DMS 273 (cell line): ENCODE measurements at regions not wholly inside any gene's neighbourhood (a gene's known extent, or its start where the extent isn't known, plus 50 kb on each side); places are given as distances from the start of the nearest gene placed in this dataset.
"Not testable (repeated sequence)": the region's sequence is repeated elsewhere in the genome, so short reads cannot be mapped to it uniquely, and the experiment has no call there.

Source experiments
- DNase-seq: peaks from one replicate; lab custom pipeline; 2025; ENCODE audit not compliant: unreplicated experiment; lab: John Stamatoyannopoulos, UW

DNA sequence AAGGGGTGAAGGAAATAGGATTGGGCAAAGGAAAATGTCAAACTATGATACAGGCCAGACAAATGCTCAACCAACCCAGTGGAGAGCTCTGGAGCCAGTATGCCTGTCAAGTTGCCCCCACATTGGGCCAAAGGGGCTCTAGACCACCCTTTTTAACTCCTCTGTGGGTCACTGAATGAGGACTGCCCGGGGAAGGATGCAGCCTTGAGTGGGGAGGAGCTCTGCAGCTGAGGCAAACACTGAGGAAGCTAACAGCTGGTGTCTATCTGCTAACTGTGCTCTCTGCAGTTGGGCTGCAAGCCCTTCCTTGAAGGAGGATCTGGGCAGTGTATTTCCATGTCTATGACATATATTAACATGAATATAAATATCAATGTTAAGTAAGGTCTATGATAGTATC, 98.4 kb upstream of the PRSS16 start:
- DNase-seq = peak; percentile 34

DNA sequence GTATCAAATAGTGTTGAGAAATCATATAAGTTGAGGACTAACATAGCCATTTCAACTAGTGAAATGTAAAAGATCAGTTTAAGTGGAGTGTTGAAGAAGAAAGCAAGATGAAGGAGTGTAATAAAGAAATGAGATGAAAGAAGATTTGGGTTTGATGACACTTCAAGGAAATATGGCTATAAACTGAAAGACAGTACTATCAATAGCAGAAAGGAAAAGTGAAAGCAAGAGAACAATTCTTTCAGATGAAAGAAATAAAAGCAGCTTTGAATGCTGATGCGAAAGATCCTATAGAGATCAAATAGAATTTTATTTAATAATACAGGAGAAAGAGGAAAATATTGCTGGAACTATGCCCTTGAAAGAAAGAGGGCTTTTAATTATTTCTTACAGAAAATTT, 92.8 kb upstream of the PRSS16 start:
- no peak for DNase-seq

DNA sequence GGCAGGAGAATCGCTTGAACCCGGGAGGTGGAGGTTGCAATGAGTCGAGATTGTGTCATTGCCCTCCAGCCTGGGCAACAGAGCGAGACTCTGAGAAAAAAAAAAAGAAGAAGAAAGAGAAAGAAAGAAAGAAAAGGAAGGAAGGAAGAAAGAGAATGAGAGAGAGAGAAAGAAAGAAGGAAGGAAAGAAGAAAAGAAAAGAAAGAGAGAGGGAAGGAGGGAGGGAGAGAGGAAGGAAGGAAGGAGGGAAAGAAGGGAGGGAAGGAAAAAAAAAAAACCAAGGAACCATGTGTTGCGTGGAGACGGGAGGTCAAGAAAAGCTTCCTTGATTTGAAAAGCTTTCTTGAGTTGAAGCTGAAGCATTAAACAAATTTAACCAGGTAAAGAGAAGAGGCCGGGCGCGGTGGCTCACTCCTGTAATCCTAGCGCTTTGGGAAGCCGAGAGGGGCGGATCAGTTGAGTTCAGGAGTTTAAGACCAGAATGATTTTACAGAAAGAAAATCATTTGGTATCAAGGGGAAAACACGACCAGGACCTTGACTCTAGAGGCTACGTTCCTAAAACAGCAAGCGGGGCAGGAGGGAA, 90.5 kb upstream of the PRSS16 start:
- no peak for DNase-seq

DNA sequence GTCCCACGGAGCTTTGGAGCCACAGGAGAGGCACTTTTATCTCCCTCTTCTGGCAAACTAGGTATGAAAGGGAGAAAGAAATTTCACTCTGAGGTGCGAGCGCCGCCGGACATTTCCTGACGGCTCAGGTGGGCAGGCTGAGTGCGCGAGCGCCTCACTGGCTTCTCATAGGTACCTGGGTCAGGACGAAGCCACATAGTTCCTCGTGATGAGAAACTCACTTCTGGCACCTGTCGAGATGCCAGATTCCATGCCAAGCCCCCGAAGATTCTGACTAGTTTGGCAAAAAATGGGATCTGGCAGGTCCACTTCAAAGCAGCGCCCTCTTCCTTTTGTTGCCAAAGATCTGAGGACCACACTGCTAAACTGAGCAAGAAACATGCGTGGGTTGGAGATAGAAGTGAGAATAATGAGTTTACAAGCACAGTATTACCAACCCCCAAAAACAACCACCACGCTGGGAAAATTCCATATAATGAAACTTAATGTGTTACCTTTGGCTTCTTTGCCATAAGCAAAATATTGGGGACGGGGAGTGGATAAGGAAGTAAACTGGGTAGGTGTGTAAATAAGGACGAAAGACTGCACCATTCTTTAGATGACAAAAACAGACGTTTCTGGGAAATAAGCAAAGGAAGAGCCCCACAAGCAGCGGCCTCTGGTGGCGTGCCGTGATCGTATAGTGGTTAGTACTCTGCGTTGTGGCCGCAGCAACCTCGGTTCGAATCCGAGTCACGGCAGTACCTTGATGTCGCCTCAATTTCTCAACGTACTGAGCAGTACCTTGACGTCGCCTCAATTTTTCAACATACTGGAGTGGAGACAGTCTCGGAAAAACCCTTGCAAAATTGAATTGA, 89.8 kb upstream of the PRSS16 start:
- DNase-seq = peak; percentile 93

DNA sequence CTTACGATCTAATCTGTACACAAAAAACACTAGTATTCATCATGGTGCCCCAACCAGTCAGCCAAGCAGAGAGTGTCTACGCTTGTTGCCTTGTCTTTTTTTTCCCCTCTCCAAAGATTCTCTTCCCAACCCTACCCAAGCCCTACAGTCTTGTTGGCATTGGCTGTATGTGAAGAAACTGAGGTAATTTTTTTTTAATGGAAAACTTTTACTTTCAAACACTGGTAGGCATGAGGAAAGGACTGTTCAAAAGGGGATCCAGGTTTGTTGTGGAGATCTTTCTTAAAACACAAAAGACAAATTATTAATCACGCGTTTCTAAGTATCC, 89.2 kb upstream of the PRSS16 start:
- no peak for DNase-seq

DNA sequence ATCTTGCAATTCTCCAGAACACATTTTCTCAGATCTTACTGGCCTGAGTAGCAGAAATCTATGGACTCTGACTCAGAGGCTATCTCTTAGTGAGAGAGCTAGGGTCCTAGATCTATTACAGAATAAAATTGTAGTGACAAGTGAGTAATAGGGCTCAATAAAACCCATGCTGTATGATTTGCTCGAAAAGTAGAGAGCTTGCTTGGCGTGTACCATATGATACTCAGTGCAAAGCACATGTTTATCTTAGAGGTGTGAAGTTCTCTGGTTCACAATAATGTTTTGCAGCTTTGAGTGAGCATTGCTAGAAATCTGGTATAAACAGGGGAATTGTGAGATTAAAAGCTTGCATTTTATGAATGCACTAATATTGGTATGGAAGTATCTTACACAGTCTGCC, 87.8 kb upstream of the PRSS16 start:
- no peak for DNase-seq

DNA sequence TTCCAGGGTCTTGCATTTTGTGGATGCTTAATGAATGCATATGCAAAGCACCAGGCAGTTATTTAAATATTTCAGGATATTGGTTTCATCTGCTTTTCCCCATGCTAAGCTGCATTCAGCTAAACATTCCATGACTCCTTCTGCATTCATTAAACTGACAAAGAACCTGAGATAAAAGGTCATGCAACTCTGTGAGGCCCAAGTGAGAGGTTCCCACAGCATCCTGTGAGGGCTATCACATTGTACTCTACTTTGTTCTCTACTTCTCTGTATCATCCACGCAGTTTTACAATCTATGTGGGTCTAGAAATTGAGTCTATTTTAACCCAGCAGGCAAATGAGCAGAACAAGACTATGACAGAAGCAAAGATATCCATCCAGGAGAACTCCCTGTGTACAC, 86.4 kb upstream of the PRSS16 start:
- DNase-seq = no peak

DNA sequence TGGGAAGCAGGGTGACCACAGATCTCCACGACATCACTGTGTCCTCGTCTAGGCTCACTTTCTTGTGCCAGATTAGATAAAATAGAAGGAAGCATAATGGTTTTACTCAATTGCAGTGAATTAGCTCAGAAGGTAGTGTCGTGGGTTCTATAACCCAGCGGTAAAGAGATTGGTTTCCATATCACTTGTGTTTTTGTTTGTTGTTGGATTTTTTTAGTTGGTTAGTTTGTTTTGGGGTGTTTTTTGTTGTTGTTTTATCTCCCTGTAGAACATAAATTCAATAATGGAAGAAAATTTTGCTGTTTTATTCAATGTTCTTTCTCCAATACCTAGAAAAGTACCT, 85.9 kb upstream of the PRSS16 start:
- DNase-seq = no peak

DNA sequence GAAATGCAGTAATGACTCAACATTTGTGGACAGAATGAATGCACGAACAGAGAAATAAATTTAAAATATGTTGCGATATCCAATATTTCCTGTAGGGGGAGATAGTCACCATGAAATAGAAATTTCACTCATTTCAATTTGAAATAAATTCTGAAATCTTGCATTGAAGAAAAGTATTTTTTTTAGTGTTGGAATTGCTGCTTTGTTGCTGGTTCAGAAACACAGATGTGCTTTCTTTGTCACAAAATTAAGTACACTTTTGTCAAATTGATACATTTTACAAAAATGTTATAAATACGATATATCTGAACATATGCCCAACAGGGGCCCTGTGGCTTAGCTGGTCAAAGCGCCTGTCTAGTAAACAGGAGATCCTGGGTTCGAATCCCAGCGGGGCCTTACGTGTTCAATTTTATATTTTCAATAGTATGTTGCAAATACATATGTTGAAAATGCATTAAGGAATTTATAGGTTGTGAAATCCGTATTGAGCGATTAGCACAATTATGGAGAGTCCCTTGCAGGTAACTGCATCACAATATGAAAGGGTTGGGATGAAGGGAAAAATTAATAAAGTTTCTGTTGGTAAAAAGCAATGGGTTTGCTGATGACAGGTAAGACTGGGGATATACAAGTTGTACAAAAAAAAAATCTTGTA, 85.4 kb upstream of the PRSS16 start:
- DNase-seq = peak; percentile 84

DNA sequence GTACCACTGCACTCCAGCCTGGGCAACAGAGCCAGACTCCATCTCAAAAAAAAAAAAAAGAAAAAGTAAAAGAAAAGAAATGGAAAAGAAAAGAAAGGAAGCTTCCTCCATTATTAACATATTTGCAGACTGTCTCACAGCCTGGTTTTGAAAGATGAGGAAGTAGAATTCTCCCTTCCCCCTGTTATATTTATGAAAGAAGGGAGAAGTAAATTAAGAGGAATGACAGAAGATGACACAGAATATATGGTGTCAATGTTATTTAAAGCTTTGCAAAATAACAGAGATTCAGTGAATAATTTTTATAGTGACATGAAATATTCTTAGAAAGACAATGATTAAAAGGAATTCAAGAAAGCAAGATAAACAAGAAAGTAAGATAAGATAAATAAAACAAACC, 83.7 kb upstream of the PRSS16 start:
- DNase-seq = no peak

DNA sequence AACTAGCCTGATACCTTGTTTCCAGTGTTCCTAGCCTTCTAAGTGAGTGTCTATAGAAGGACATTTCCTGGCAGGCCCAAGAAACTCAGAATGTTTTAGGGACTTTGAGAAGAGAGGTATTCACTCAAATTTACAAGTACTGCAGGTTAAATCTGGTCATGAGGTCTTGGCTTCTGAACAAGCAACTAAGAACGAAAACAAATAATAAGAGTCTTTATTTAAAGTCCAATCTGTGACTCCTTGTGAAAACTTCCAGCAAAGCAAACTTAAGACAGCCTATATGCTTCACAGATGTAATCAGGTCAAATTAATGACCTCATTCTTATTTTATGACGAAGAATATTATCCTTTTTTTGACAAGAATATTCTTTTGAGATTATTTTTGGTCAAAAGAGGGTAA, 79.4 kb upstream of the PRSS16 start:
- no peak for DNase-seq

DNA sequence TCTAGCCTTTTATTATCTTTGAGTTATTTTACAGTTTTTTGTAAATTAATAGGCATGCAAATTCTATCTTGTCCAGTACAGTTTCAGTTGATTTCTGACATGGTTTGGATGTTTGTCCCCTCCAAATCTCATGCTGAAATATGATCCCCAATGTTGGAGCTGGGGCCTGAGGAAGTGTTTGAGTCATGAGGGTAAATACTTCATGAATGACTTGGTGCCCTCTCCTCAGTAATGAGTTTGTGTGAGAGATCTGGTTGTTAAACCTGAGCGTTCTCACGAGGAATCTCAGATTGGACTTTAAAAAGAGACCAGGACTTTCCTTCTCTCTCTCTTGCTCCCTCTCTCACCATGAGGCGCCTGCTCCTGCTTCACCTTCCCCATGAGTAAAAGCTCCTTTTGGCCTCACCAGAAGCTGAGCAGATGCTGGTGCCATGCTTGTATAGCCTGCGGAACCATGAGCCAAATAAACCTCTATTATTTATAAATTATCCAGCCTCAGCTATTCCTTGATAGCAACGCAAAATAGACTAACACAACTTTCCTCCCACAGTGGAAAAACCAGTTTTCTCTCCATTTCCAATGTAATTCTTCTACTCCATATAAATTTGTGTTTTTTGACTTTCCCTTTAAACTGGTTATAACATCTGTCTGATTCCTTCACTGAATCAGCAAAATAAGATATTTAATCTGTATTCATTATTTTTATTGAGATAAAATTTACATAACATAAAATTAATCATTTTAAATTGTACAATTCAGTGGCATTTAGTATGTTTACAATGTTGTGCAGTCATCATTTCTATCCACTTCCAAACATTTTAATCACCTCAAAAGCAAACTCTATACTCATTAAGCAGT, 78.7 kb upstream of the PRSS16 start:
- no peak for DNase-seq

DNA sequence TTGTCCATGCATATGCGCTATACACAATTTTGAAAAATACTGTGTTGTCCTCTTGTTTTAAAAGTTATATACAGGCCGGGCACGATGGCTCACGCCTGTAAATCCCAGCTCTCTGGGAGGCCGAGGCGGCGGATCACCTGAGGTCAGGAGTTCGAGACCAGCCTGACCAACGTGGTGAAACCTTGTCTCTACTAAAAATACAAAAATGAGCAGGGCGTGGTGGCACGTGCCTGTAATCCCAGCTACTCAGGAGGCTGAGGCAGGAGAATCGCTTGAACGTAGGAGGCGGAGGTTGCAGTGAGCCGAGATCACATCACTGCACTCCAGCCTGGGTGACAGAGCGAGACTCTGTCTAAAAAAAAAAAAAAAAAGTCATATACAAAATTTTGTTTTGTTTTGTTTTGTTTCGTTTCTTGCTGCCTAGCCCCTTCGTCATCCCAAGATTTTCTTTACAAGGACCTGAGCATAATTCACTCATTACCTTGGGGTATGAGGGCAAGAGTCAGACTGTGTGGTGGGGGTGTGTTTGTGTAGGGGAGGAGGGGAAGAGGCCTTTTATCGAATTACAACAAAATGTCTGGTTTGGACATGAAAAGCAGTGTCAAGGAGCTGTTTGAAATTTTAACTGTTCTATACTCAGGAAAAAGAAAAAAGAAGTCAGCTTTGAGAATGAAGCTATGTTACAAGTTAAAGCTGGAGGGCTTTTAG, 74.8 kb upstream of the PRSS16 start:
- DNase-seq = not testable (repeated sequence)

DNA sequence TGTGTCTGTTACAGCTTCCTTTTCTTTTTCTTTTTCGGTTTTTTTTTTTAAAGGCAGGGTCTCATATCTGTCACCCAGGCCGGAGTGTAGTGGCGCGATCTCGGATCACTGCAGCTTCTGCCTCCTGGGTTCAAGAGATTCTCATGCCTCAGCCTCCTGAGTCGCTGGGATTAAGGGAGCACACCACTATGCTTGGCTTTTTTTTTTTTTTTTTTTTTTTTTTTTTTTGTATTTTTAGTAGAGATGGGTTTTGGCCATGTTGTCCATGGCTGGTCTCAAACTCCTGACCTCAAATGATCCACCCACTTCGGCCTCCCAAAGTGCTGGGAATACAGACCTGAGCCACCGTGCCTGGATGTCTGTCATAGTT, 74.3 kb upstream of the PRSS16 start:
- DNase-seq = not testable (repeated sequence)

DNA sequence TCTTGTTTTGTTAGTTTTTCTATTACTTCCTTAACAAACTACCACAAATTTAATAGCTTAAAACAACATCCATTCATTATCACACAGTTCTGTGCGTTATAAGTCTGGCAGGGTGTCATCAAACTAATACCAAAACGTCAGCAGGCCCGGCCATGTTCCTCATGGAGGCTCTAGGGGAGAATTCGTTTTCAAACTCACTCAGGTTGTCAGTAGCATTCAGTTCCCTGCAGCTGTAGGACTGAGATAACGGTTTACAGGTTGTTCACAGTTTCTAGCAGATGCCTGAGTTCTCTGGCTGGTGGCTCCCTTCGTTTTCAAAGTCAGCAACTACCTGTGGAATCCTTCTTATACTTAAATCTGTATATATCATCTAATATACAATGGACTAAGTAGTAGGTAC, 72.5 kb upstream of the PRSS16 start:
- no peak for DNase-seq

DNA sequence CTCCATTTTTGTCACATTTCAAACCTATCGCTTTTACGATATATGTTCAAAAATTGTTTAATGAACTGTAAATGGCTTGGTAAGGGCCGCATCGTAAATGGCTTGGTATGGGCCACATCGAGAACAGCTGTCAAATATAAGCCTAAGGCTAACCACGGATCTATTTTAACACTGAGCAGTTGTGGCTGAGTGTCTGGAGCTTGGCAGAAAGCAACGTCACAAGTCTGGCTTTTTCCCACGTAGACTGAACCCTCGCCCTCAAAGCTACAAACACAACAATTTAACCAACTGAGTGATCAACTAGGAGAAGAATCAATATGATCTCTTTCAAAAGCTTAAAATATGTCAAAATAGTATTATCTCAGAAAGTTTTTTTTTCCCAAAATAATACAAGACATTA, 71.4 kb upstream of the PRSS16 start:
- DNase-seq = peak; percentile 47

DNA sequence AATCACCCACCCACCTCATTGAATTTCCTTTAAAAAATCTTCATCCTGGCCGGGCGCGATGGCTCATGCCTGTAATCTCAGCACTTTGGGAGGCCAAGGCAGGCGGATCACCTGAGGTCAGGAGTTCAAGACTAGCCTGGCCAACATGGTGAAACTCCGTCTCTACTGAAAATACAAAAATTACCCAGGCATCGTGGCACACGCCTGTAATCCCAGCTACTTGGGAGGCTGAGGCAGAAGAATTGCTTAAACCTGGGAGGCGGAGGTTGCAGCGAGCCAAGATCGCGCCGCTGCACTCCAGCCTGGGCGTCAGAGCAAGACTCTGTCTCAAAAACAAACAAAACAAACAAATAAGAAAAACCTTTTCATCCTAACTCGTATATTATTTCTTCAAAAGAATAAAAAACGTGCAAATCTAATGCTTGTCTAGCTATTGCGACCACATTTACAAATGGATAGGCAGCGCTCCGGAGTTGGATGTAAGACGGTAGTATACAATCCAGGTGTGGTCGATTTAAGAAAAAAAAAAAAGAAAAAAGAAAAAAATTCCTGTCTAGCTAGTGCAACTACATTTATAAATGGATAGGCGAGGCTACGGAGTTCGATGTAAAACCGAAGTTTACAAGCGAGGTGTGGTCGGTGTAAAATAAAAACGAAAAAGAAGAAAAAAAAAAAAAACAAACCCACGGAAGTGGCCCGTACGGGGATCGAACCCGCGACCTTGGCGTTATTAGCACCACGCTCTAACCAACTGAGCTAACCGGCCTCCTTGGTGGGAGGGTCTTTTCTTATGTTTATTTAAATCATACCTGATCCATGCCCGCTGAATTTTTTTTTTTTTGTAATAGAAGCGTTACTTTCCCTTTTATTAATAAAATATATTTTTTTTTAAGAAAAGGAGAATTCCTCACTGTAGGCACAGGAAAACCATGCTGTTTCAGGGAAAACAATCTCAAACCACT, 70.7 kb upstream of the PRSS16 start:
- peak; percentile 80 for DNase-seq

DNA sequence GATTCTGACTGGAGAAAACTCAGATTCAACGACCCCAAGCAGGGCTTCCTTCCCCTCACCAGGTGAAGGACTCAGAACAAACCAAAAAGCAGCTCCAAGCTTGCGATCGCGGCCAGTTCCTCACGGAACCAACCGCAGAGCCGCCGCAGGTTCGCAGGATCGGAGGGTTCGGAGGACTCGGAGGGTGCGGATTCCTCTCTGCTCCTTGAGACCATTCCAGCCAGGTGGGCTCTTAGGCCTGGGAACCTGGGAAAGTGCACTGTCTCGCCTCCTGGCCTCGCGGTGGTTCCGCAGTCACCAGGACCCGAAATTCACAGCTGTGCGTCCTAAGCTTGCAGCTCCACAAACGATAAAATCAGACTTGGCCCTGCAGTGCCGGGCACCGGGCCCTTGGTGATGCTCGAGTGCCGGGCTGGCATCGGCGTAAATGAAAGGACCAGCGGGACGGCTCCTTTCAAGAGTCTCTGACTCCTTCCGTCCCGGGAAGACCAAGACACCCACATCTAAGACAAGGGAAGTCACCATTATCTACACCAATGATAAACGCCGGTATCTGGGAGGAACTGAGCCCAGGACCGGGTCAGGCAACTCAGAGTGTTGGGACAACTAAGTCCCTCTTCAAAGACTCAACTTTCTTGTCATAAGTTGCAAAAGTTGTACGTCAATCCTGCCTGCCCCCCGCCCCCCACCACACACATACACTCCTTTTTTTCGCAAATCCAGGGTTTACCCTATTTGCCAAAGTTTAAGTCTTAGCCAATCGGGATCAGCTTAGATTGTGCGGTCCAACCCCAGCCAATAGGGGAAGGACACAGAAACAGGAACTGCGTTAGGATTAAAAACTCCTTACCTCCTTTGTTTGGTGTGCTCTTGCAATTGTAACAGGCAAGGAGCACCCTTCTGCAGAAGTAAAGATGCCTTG, 69.8 kb upstream of the PRSS16 start:
- DNase-seq = peak; percentile 95

DNA sequence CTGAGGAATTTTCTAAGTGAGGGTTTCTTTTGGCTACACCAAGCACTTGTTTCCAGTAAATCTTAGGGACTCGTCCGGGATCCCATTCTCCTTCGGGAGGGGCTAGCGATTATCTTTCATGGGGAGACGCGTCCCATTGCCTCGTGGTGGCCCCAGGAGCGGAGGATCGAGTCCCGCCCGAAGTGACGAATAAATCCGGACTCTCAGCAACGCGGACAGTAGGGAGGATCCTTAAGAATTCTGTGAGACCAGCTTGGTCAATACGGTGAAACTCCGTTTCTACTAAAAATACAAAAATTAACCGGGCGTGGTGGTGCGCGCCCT, 69.1 kb upstream of the PRSS16 start:
- DNase-seq = no peak
